H1 (cell line): ENCODE measurements at regions not wholly inside any gene's neighbourhood (a gene's known extent, or its start where the extent isn't known, plus 50 kb on each side); places are given as distances from the start of the nearest gene placed in this dataset.

Source experiments
- CTCF ChIA-PET: fragments of 300-600 bp; sonication (Branson Sonifier 250); formaldehyde crosslinking; loops from one replicate; lab custom pipeline; 2021; ENCODE audit not compliant: partially characterized antibody; lab: Charles Lee
- POLR2A ChIA-PET: fragments of 300-600 bp; sonication (Branson Sonifier 250); formaldehyde crosslinking; loops from one replicate; lab custom pipeline; 2021; ENCODE audit warnings: inconsistent platforms; ENCODE audit not compliant: partially characterized antibody; lab: Charles Lee
- DNase-seq, 2 experiments: peaks; one replicate each; pipeline versions ENCODE4 v3.0.0 to v3.0.0-alpha.2; 2010 to 2022; ENCODE audit warnings: low spot score in 2 of 2, low read depth in 1 of 2, mixed read lengths in 1 of 2
- FAIRE-seq: peaks from 2 replicates; lab custom pipeline; 2011; peaks lifted over from hg19 to GRCh38; lab: Jason Lieb, UNC
- H2AFZ ChIP-seq: 2 replicates; pipeline ENCODE4 v1.8.1; 2012; ENCODE audit warnings: low read length, inconsistent platforms
- H2AK5ac ChIP-seq: 2 replicates; pipeline ENCODE4 v1.6.1; 2013; ENCODE audit warnings: low read depth, low read length
- H2BK120ac ChIP-seq: replicated peaks from 2 replicates; pipeline ENCODE3; 2013; ENCODE audit warnings: low read depth, low read length, inconsistent platforms
- H2BK12ac ChIP-seq: 2 replicates; pipeline ENCODE4 v1.6.1; 2013; ENCODE audit warnings: low read depth, low read length
- H2BK15ac ChIP-seq: 2 replicates; pipeline ENCODE4 v1.6.1; 2013; ENCODE audit warnings: low read length
- H2BK20ac ChIP-seq: 2 replicates; pipeline ENCODE4 v1.6.1; 2013; ENCODE audit warnings: low read length
- H2BK5ac ChIP-seq: 2 replicates; pipeline ENCODE4 v1.6.1; 2013; ENCODE audit warnings: low read depth, low read length
- H3K14ac ChIP-seq: 2 replicates; pipeline ENCODE4 v1.6.1; 2013; ENCODE audit warnings: inconsistent platforms; ENCODE audit not compliant: insufficient read length
- H3K18ac ChIP-seq: 2 replicates; pipeline ENCODE4 v1.6.1; 2013; ENCODE audit warnings: low read length; ENCODE audit errors: extremely low read depth
- H3K23ac ChIP-seq: 2 replicates; pipeline ENCODE4 v1.6.1; 2013; ENCODE audit warnings: inconsistent platforms; ENCODE audit not compliant: insufficient read length
- H3K23me2 ChIP-seq: 2 replicates; pipeline ENCODE4 v1.6.1; 2013; ENCODE audit warnings: low read depth, low read length
- H3K27ac ChIP-seq: 2 replicates; pipeline ENCODE4 v1.6.1; 2011; ENCODE audit warnings: low read depth, low read length, inconsistent platforms
- H3K27me3 ChIP-seq, 4 experiments: replicated peaks in 1 of 4; 1 replicate in 1 of 4; 2 replicates in 3 of 4; pipeline versions ENCODE4 v1.6.1 to v1.8.1; 2011 to 2013; ENCODE audit warnings: low read length in 3 of 4, mild to moderate bottlenecking in 3 of 4, inconsistent platforms in 2 of 4, mixed read lengths in 2 of 4, moderate library complexity in 1 of 4; ENCODE audit not compliant: control insufficient read depth in 3 of 4, insufficient read depth in 3 of 4; ENCODE audit errors: extremely low read depth in 1 of 4
- H3K36me3 ChIP-seq, 4 experiments: 2 replicates each; pipeline versions ENCODE4 v1.6.1 to v1.8.1; 2011 to 2013; ENCODE audit warnings: mild to moderate bottlenecking in 4 of 4, low read length in 3 of 4, moderate library complexity in 2 of 4, control low read depth in 1 of 4, inconsistent platforms in 1 of 4; ENCODE audit not compliant: insufficient read depth in 4 of 4, control insufficient read depth in 2 of 4
- H3K4ac ChIP-seq: replicated peaks from 2 replicates; pipeline ENCODE3; 2013; ENCODE audit warnings: low read length, low read depth, mixed read lengths, inconsistent platforms; ENCODE audit not compliant: insufficient read length
- H3K4me1 ChIP-seq, 4 experiments: replicated peaks in 1 of 4; 1 replicate in 1 of 4; 2 replicates in 3 of 4; pipeline versions ENCODE4 v1.6.1 to v1.8.1; 2011 to 2013; ENCODE audit warnings: low read length in 3 of 4, inconsistent platforms in 2 of 4, mixed read lengths in 1 of 4; ENCODE audit not compliant: insufficient read depth in 4 of 4, control insufficient read depth in 3 of 4
- H3K4me2 ChIP-seq, 2 experiments: 2 replicates each; pipeline versions ENCODE4 v1.6.1 to v1.8.1; 2011 to 2013; ENCODE audit warnings: low read depth in 2 of 2, low read length in 2 of 2, control low read depth in 1 of 2, inconsistent platforms in 1 of 2, mild to moderate bottlenecking in 1 of 2; ENCODE audit not compliant: insufficient read depth in 1 of 2
- H3K4me3 ChIP-seq, 4 experiments: fragments of 200-600, 300-600 bp in 1 of 4; sonication (generic), shearing (Covaris generic), sonication (Bioruptor Twin) in 1 of 4; 2 replicates each; pipeline versions ENCODE4 v1.5.1 to v1.8.1; 2011 to 2016; ENCODE audit warnings: low read length in 4 of 4, low read depth in 3 of 4, control low read depth in 2 of 4, inconsistent platforms in 2 of 4, mild to moderate bottlenecking in 2 of 4, mixed read lengths in 1 of 4, moderate library complexity in 1 of 4; ENCODE audit not compliant: insufficient read depth in 2 of 4; ENCODE audit errors: extremely low read depth in 1 of 4
- H3K56ac ChIP-seq: replicated peaks from 2 replicates; pipeline ENCODE3; 2013; ENCODE audit warnings: low read depth, mild to moderate bottlenecking, mixed read lengths, low read length, inconsistent platforms; ENCODE audit not compliant: insufficient read length
- H3K79me1 ChIP-seq: 2 replicates; pipeline ENCODE4 v1.6.1; 2013; ENCODE audit warnings: low read depth, low read length, control low read depth
- H3K79me2 ChIP-seq, 2 experiments: 2 replicates each; pipeline versions ENCODE4 v1.6.1 to v1.8.1; 2012 to 2013; ENCODE audit warnings: low read length in 2 of 2, mild to moderate bottlenecking in 2 of 2, inconsistent platforms in 1 of 2; ENCODE audit not compliant: insufficient read depth in 2 of 2, control insufficient read depth in 1 of 2
- H3K9ac ChIP-seq, 4 experiments: replicated peaks in 1 of 4; 1 replicate in 1 of 4; 2 replicates in 3 of 4; pipeline versions ENCODE4 v1.6.1 to v1.8.1; 2011 to 2013; ENCODE audit warnings: low read depth in 3 of 4, low read length in 3 of 4, control low read depth in 2 of 4, mild to moderate bottlenecking in 2 of 4, moderate library complexity in 2 of 4, inconsistent platforms in 1 of 4; ENCODE audit errors: extremely low read depth in 1 of 4
- H3K9me3 ChIP-seq, 2 experiments: 2 replicates each; pipeline versions ENCODE4 v1.6.1 to v1.8.1; 2012 to 2013; ENCODE audit warnings: mild to moderate bottlenecking in 2 of 2, moderate library complexity in 2 of 2, control low read depth in 1 of 2, inconsistent platforms in 1 of 2, low read depth in 1 of 2, low read length in 1 of 2, mixed read lengths in 1 of 2; ENCODE audit not compliant: insufficient read depth in 2 of 2
- H4K20me1 ChIP-seq, 2 experiments: replicated peaks in 1 of 2; 2 replicates each; pipeline versions ENCODE3 to v1.8.1; 2011 to 2013; ENCODE audit warnings: inconsistent platforms in 2 of 2, low read length in 2 of 2, mild to moderate bottlenecking in 1 of 2; ENCODE audit not compliant: insufficient read depth in 2 of 2, control insufficient read depth in 1 of 2
- H4K5ac ChIP-seq: 2 replicates; pipeline ENCODE4 v1.6.1; 2013; ENCODE audit warnings: low read length, low read depth, mixed read lengths, inconsistent platforms; ENCODE audit not compliant: insufficient read length
- H4K8ac ChIP-seq: 2 replicates; pipeline ENCODE4 v1.8.0; 2013; ENCODE audit warnings: mild to moderate bottlenecking, moderate library complexity, low read length, inconsistent platforms; ENCODE audit not compliant: insufficient read depth; ENCODE audit errors: extremely low read depth
- H4K91ac ChIP-seq: replicated peaks from 2 replicates; pipeline ENCODE3; 2013; ENCODE audit warnings: low read length, mixed read lengths, inconsistent platforms; ENCODE audit not compliant: insufficient read length
- BRCA1 ChIP-seq: IDR thresholded peaks from 2 replicates; pipeline ENCODE4 v1.6.1; 2012; ENCODE audit warnings: low read depth, low read length, improper control_type of control experiment
- WGBS, 2 experiments: shearing (Covaris generic) in 1 of 2; methylation state at CpG; one replicate each; pipeline versions ENCODE4 v1.1.6 to v1.1.7; 2013 to 2015; ENCODE audit warnings: low lambda C conversion rate in 2 of 2, mixed read lengths in 2 of 2, inconsistent platforms in 1 of 2, low coverage in 1 of 2, missing lambda C conversion rate in 1 of 2; ENCODE audit not compliant: insufficient replicate concordance in 2 of 2, insufficient coverage in 1 of 2, insufficient read length in 1 of 2; ENCODE audit errors: extremely low coverage in 1 of 2, missing lambda C conversion rate in 1 of 2; 5-methylcytosine and 5-hydroxymethylcytosine counted together

GRCh38 chr21:35833388-35833787 lies 226.9 kb downstream of the SETD4 start:
- H3K9me3 ChIP-seq, result no peaks in the 10 kb centered on the region
- H3K79me1 ChIP-seq, result no peaks in the 10 kb centered on the region
- POLR2A ChIA-PET, result no interaction called here
- no peak for TF ChIP-seq BRCA1

More at GRCh38 chr21:35833388-35833787, 226.9 kb downstream of the SETD4 start:
- H2AFZ ChIP-seq, result no peak overlapping the region
- FAIRE-seq (no peak), DNase-seq (no peak)
- H4K91ac ChIP-seq, result no peak overlapping the region
- H4K8ac ChIP-seq, result no peak overlapping the region
- H3K23me2 ChIP-seq, result no peaks in the 10 kb centered on the region
- H3K4me3 ChIP-seq, result no peak overlapping the region
- CTCF ChIA-PET, result interaction anchor here (0.6 kb wide), 1 partner anchor 883 kb away, joined by 3 read pairs; no protein-coding TSS in a partner anchor
- H4K20me1 ChIP-seq, result no peaks in the 10 kb centered on the region
- H4K5ac ChIP-seq, result no peak overlapping the region
- no peaks in the 10 kb centered on the region; a peak in 1 of 8 replicates for H3K36me3 ChIP-seq
- no peaks in the 10 kb centered on the region for H3K79me2 ChIP-seq
- H3K56ac ChIP-seq, result no peak overlapping the region
- peaks cover 0 to 4% (median 2%) of the 10 kb centered on the region in 4 experiments; a peak in 1 of 7 replicates for H3K4me1 ChIP-seq
- no peak overlapping the region for H2BK15ac ChIP-seq
- H3K4me2 ChIP-seq, result no peak overlapping the region
- no peak overlapping the region for H3K18ac ChIP-seq
- H3K23ac ChIP-seq, result no peak overlapping the region
- no peak overlapping the region for H2BK5ac ChIP-seq
- no peak overlapping the region for H2AK5ac ChIP-seq
- 83% methylated on average over 3 of the region's 3 CpGs; no CpG with 5 or more reads in 1 of the 2 experiments for WGBS, 2 experiments
- H3K14ac ChIP-seq, result no peak overlapping the region
- H3K9ac ChIP-seq, result no peak overlapping the region
- no peak overlapping the region for H2BK120ac ChIP-seq
- no peak overlapping the region for H2BK12ac ChIP-seq
- no peak overlapping the region for H3K27ac ChIP-seq
- no peak overlapping the region for H3K4ac ChIP-seq
- no peaks in the 10 kb centered on the region for H3K27me3 ChIP-seq
- no peak overlapping the region for H2BK20ac ChIP-seq
